ENCODE measurements at regions not wholly inside any gene's neighbourhood (a gene's known extent, or its start where the extent isn't known, plus 50 kb on each side); places are given as distances from the start of the nearest gene placed in this dataset.

- no peak for TF ChIP-seq CTCF (conservative IDR thresholded peaks at IDR 0.05)
- ChIA-PET CTCF (no interaction called here), POLR2A (ENCODE audit: unreplicated experiment) (no interaction called here)
- no peaks in the 10 kb centered on the region for H3K36me3 ChIP-seq (ENCODE audit: low read depth)
- H2AFZ ChIP-seq = no peak overlapping the region
- H3K27ac ChIP-seq = no peak overlapping the region
- BruUV-seq (replicated peaks) = no TSS peak
- H3K9me2 ChIP-seq (ENCODE audit: insufficient read depth) = no peaks in the 10 kb centered on the region
- no peaks in the 10 kb centered on the region for H3F3A ChIP-seq (ENCODE audit: insufficient read depth, low read depth)
- H3K79me2 ChIP-seq (ENCODE audit: low read depth) = peaks cover 13% of the 10 kb centered on the region; the same call in 1 of the 2 replicates
- no peaks in the 10 kb centered on the region for H3K4me1 ChIP-seq (replicated peaks; ENCODE audit: insufficient read depth)
- no peaks in the 10 kb centered on the region for H3K27me3 ChIP-seq (ENCODE audit: insufficient read depth, low read depth)
- H4K20me1 ChIP-seq (ENCODE audit: insufficient read depth) = peaks cover 54% of the 10 kb centered on the region
- no peak overlapping the region for H3K4me3 ChIP-seq
- intact Hi-C loops (cut with micrococcal nuclease; ENCODE audit: unreplicated experiment) = no loop called here
- no peaks in the 10 kb centered on the region for H3K9me3 ChIP-seq (ENCODE audit: insufficient read depth, low read depth)
- no peak for DNase-seq
- no peak overlapping the region for H3K4me2 ChIP-seq
Observed at GRCh38 chr17:77377710-77378235, 237.0 kb downstream of the SEC14L1 start.

DNA sequence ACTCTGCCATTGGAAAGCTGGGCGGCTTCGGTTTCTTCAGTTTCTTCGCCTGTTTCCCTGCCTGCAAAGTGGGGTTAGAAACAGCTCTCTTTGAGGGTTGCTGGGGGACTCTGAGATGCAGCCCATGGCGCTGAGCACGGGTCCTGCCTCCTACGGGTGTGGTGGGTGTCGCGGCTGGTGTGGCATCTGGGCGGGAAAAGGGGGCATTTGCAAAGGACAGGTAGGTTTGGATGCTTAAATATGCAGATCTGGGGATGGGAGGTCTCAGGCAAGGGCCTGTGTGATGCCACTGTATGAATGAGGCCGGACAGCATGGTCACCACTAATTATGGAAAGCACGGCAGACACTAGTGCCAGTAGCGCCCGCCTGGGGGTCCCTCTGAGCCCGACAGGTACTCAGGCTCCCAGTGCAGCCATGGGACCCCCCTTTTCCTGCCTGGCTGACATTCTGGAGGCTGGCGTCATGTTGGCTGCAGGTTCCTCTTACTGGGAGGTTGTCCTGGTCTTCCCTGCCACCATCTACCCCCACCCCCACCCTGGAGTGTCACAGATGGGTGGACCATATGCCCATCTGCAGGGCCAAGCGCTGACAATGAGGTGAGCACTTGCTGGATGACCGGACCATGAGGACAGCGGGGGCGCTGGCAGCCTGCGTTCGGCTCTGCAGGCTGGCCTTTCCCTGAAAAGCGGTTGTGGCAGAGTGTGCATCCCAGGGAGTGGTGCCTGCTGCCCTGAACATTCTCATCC lies 237.7 kb downstream of the SEC14L1 start:
- Histone ChIP-seq H3K9me2 (ENCODE audit: insufficient read depth) (no peaks in the 10 kb centered on the region), H3F3A (ENCODE audit: insufficient read depth, low read depth) (no peaks in the 10 kb centered on the region), H3K79me2 (ENCODE audit: low read depth) (peaks cover 13% of the 10 kb centered on the region; the same call in 1 of the 2 replicates), H4K20me1 (ENCODE audit: insufficient read depth) (peaks cover 54% of the 10 kb centered on the region), H3K9me3 (ENCODE audit: insufficient read depth, low read depth) (no peaks in the 10 kb centered on the region), H3K4me1 (replicated peaks; ENCODE audit: insufficient read depth) (no peaks in the 10 kb centered on the region), H3K27ac (no peak overlapping the region), H3K4me3 (no peak overlapping the region), H3K36me3 (ENCODE audit: low read depth) (no peaks in the 10 kb centered on the region), H3K4me2 (no peak overlapping the region), H3K27me3 (ENCODE audit: insufficient read depth, low read depth) (no peaks in the 10 kb centered on the region), H2AFZ (no peak overlapping the region)
- no TSS peak for BruUV-seq (replicated peaks)
- CTCF ChIA-PET = no interaction called here
- intact Hi-C loops (cut with micrococcal nuclease; ENCODE audit: unreplicated experiment) = no loop called here
- no peak for DNase-seq
- POLR2A ChIA-PET (ENCODE audit: unreplicated experiment) = no interaction called here
- TF ChIP-seq CTCF (conservative IDR thresholded peaks at IDR 0.05) (no peak), EZH2 (IDR thresholded peaks at IDR 0.05; ENCODE audit: low read depth) (no peak)

DNA sequence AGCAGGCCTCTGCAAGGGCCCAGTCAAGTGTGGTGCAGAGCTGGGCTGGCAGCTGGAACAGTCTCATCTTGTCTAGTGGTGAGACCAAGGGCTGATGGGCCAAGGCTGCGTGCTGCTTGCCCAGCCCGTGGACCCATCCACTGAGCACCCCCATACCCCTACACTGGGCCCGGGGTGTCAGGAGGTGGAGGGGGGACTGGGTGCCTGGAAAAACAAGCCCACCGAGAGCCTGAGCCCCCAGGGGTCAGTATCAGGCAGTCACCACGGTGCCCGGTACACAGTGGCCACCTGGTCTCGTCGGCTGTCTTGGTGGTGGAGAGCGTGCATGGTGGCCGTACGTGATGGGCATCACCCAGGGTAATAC lies 238.3 kb downstream of the SEC14L1 start:
- intact Hi-C loops (cut with micrococcal nuclease; ENCODE audit: unreplicated experiment) = no loop called here
- no peak overlapping the region for H3K4me2 ChIP-seq
- no peak overlapping the region for H3K4me3 ChIP-seq
- ChIA-PET POLR2A (ENCODE audit: unreplicated experiment) (no interaction called here), CTCF (no interaction called here)
- H3K9me3 ChIP-seq (ENCODE audit: insufficient read depth, low read depth) = no peaks in the 10 kb centered on the region
- no peaks in the 10 kb centered on the region for H3K4me1 ChIP-seq (replicated peaks; ENCODE audit: insufficient read depth)
- H3K27ac ChIP-seq = no peak overlapping the region
- H4K20me1 ChIP-seq (ENCODE audit: insufficient read depth) = peaks cover 51% of the 10 kb centered on the region
- H3K79me2 ChIP-seq (ENCODE audit: low read depth) = peaks cover 13% of the 10 kb centered on the region; the same call in 1 of the 2 replicates
- no peak for TF ChIP-seq CTCF (conservative IDR thresholded peaks at IDR 0.05)
- no peaks in the 10 kb centered on the region for H3K36me3 ChIP-seq (ENCODE audit: low read depth)
- no peaks in the 10 kb centered on the region for H3F3A ChIP-seq (ENCODE audit: insufficient read depth, low read depth)
- H3K9me2 ChIP-seq (ENCODE audit: insufficient read depth) = no peaks in the 10 kb centered on the region
- no peak for DNase-seq
- BruUV-seq (replicated peaks) = no TSS peak
- no peaks in the 10 kb centered on the region for H3K27me3 ChIP-seq (ENCODE audit: insufficient read depth, low read depth)
- no peak overlapping the region for H2AFZ ChIP-seq
